SK-N-SH (cell line): ENCODE measurements at regions not wholly inside any gene's neighbourhood (a gene's known extent, or its start where the extent isn't known, plus 50 kb on each side); places are given as distances from the start of the nearest gene placed in this dataset.

ENCODE experiments used
- CTCF ChIA-PET: fragments of 300-600, 350-600 bp; formaldehyde crosslinking; extraction: SDS; loops from one replicate; lab custom pipeline; 2021; lab: Yijun Ruan, JAX
- POLR2A ChIA-PET: fragments of 350-600 bp; sonication (Branson Sonifier 250); formaldehyde crosslinking; extraction: SDS; loops from one replicate; lab custom pipeline; 2020; ENCODE audit warnings: antibody characterized with exemption, inconsistent platforms; lab: Yijun Ruan, JAX
- DNase-seq: peaks from one replicate; pipeline ENCODE4 v3.0.0; 2012
- H2AFZ ChIP-seq: fragments of 200-600 bp; sonication (generic); 2 replicates; pipeline ENCODE4 v1.8.1; 2016; ENCODE audit warnings: antibody characterized with exemption, mild to moderate bottlenecking, low read depth
- H3F3A ChIP-seq: fragments of 200-600 bp; sonication (generic); replicated peaks from 2 replicates; pipeline ENCODE3; 2016; ENCODE audit warnings: antibody characterized with exemption, mild to moderate bottlenecking; ENCODE audit not compliant: insufficient read depth
- H3K27ac ChIP-seq, 2 experiments: fragments of 200-500 bp in 1 of 2; fragments of 200-600 bp in 1 of 2; sonication (Bioruptor generic) in 1 of 2; sonication (generic), shearing (Covaris generic) in 1 of 2; 2 replicates each; pipeline versions ENCODE4 v1.5.1 to v1.6.1; 2014 to 2016; ENCODE audit warnings: low read depth in 2 of 2, inconsistent platforms in 1 of 2, low read length in 1 of 2, mild to moderate bottlenecking in 1 of 2, mixed read lengths in 1 of 2
- H3K27me3 ChIP-seq: fragments of 200-600 bp; sonication (generic), shearing (Covaris generic); 2 replicates; pipeline ENCODE4 v1.6.1; 2016; ENCODE audit warnings: mixed run types; ENCODE audit not compliant: insufficient read depth
- H3K36me3 ChIP-seq, 2 experiments: fragments of 200-500 bp in 1 of 2; fragments of 200-600 bp in 1 of 2; sonication (Bioruptor generic) in 1 of 2; sonication (generic) in 1 of 2; replicated peaks in 1 of 2; 2 replicates each; pipeline versions ENCODE3 to v1.5.1; 2014 to 2016; ENCODE audit warnings: low read length in 1 of 2, mild to moderate bottlenecking in 1 of 2; ENCODE audit not compliant: insufficient read depth in 2 of 2, control insufficient read depth in 1 of 2
- H3K4me1 ChIP-seq, 2 experiments: fragments of 200-500 bp in 1 of 2; fragments of 200-600 bp in 1 of 2; sonication (Bioruptor generic) in 1 of 2; sonication (generic), shearing (Covaris generic) in 1 of 2; 2 replicates each; pipeline versions ENCODE4 v1.5.1 to v1.6.1; 2014 to 2016; ENCODE audit warnings: low read depth in 1 of 2, low read length in 1 of 2, mixed run types in 1 of 2; ENCODE audit not compliant: insufficient read depth in 2 of 2, control insufficient read depth in 1 of 2
- H3K4me2 ChIP-seq: fragments of 200-600 bp; sonication (generic), shearing (Covaris generic); 2 replicates; pipeline ENCODE4 v1.6.1; 2017; ENCODE audit warnings: mixed run types
- H3K4me3 ChIP-seq, 2 experiments: fragments of 200-500 bp in 1 of 2; fragments of 200-600 bp in 1 of 2; sonication (Bioruptor generic) in 1 of 2; sonication (generic), shearing (Covaris generic) in 1 of 2; 2 replicates each; pipeline versions ENCODE4 v1.5.1 to v1.8.1; 2014 to 2016; ENCODE audit warnings: low read depth in 2 of 2, inconsistent platforms in 1 of 2, low read length in 1 of 2, mild to moderate bottlenecking in 1 of 2, mixed read lengths in 1 of 2, moderate library complexity in 1 of 2
- H3K79me2 ChIP-seq: fragments of 200-600 bp; sonication (generic); 2 replicates; pipeline ENCODE4 v1.8.1; 2017; ENCODE audit warnings: mild to moderate bottlenecking; ENCODE audit not compliant: insufficient read depth
- H3K9ac ChIP-seq: fragments of 200-600 bp; sonication (generic); 2 replicates; pipeline ENCODE4 v1.6.1; 2017; ENCODE audit warnings: mixed run types
- H3K9me2 ChIP-seq: fragments of 200-600 bp; sonication (generic); 2 replicates; pipeline ENCODE4 v1.6.1; 2017; ENCODE audit warnings: mixed run types
- H3K9me3 ChIP-seq: fragments of 200-600 bp; sonication (generic); 2 replicates; pipeline ENCODE4 v1.6.1; 2017; ENCODE audit warnings: mixed run types, mild to moderate bottlenecking, moderate library complexity
- H4K20me1 ChIP-seq: fragments of 200-600 bp; sonication (generic); 2 replicates; pipeline ENCODE4 v1.6.1; 2017; ENCODE audit warnings: mild to moderate bottlenecking, mixed run types; ENCODE audit not compliant: insufficient read depth
- CHD2 ChIP-seq: fragments of 150-350 bp; IDR thresholded peaks from 2 replicates; pipeline ENCODE4 v1.6.1; 2018; ENCODE audit warnings: low read length; ENCODE audit not compliant: partially characterized antibody
- ELF1 ChIP-seq: IDR thresholded peaks from 2 replicates; pipeline ENCODE4 v1.4.0; 2012
- EZH2phosphoT487 ChIP-seq: fragments of 200-600 bp; sonication (generic); IDR thresholded peaks from 2 replicates; pipeline ENCODE4 v1.6.1; 2017; ENCODE audit warnings: low read depth, mixed run types, mild to moderate bottlenecking, antibody characterized with exemption, moderate library complexity, borderline replicate concordance
- FOSL2 ChIP-seq: IDR thresholded peaks from 2 replicates; pipeline ENCODE4 v1.4.0; 2012; ENCODE audit warnings: low read depth, mild to moderate bottlenecking, moderate library complexity, borderline replicate concordance
- FOXJ3 ChIP-seq: sonication (generic); formaldehyde crosslinking; IDR thresholded peaks from 2 replicates; pipeline ENCODE4 v1.5.1; 2020; ENCODE audit warnings: mild to moderate bottlenecking, missing genetic modification reagents
- GABPA ChIP-seq: IDR thresholded peaks from 2 replicates; pipeline ENCODE4 v1.4.0; 2012; ENCODE audit warnings: low read depth, mild to moderate bottlenecking
- GATA2 ChIP-seq: sonication (generic); formaldehyde crosslinking; IDR thresholded peaks from 2 replicates; pipeline ENCODE4 v1.5.0; 2020; ENCODE audit warnings: mild to moderate bottlenecking, missing genetic modification reagents
- MXI1 ChIP-seq: IDR thresholded peaks from 2 replicates; pipeline ENCODE4 v1.6.1; 2012; ENCODE audit warnings: mild to moderate bottlenecking, low read depth, low read length, improper control_type of control experiment
- RXRA ChIP-seq: IDR thresholded peaks from 2 replicates; pipeline ENCODE4 v1.4.0; 2012; ENCODE audit warnings: low read depth, mild to moderate bottlenecking, borderline replicate concordance
- SMC3 ChIP-seq: IDR thresholded peaks from 2 replicates; pipeline ENCODE4 v1.6.1; 2012; ENCODE audit warnings: low read depth, low read length, improper control_type of control experiment
- TCF12 ChIP-seq: IDR thresholded peaks from 2 replicates; pipeline ENCODE4 v1.4.0; 2012
- TEAD4 ChIP-seq: IDR thresholded peaks from 2 replicates; pipeline ENCODE4 v1.4.0; 2012; ENCODE audit warnings: mild to moderate bottlenecking, borderline replicate concordance; ENCODE audit not compliant: insufficient read depth
- USF1 ChIP-seq: IDR thresholded peaks from 2 replicates; pipeline ENCODE4 v1.4.0; 2012; ENCODE audit warnings: low read depth, borderline replicate concordance
- ZBTB33 ChIP-seq: IDR thresholded peaks from 2 replicates; pipeline ENCODE4 v1.4.0; 2012; ENCODE audit warnings: low read depth, borderline replicate concordance
- WGBS: methylation state at CpG from one replicate; pipeline ENCODE4 v1.1.6; 2017; ENCODE audit warnings: low lambda C conversion rate; 5-methylcytosine and 5-hydroxymethylcytosine counted together
- TF ChIP-seq, protein P1 (sequence below): fragments of 200-600 bp; sonication (generic); IDR thresholded peaks from 2 replicates; pipeline ENCODE4 v1.6.1; 2017; ENCODE audit warnings: antibody characterized with exemption, mild to moderate bottlenecking, moderate library complexity
- TF ChIP-seq, protein P2 (sequence below): fragments of 150-350 bp; IDR thresholded peaks from 2 replicates; pipeline ENCODE4 v1.6.1; 2017; ENCODE audit warnings: antibody characterized with exemption, low read length, low read depth, borderline replicate concordance

DNA sequence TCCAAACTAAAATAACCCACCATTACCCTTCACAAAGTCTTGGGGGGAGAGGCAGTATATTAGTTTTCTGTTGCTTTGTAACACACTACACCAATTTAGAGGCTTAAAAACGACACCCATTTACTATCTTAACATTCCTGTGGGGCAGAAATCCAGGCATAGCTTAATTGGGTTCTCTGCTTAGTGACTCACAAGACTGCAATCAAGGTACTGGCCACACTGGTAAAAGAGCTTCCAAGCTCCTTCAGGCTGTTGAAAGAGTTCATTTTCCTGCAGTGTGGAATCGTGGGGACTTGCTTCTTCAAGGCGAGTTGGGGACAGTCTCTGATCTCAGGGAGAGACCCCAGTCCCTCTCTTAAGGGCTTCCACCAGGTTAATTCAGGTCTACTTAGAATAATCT is 139.1 kb downstream of the XPNPEP1 start (continued):
- TF ChIP-seq ZBTB33 = no peak
- no peak for TF ChIP-seq FOXJ3 (CRISPR knock-in tag)
- TF ChIP-seq RXRA = no peak
- no peak for TF ChIP-seq SMC3
- no peak for TF ChIP-seq CHD2
- no peak for TF ChIP-seq TEAD4
- TF ChIP-seq FOSL2 = no peak
- TF ChIP-seq, protein P1, sequence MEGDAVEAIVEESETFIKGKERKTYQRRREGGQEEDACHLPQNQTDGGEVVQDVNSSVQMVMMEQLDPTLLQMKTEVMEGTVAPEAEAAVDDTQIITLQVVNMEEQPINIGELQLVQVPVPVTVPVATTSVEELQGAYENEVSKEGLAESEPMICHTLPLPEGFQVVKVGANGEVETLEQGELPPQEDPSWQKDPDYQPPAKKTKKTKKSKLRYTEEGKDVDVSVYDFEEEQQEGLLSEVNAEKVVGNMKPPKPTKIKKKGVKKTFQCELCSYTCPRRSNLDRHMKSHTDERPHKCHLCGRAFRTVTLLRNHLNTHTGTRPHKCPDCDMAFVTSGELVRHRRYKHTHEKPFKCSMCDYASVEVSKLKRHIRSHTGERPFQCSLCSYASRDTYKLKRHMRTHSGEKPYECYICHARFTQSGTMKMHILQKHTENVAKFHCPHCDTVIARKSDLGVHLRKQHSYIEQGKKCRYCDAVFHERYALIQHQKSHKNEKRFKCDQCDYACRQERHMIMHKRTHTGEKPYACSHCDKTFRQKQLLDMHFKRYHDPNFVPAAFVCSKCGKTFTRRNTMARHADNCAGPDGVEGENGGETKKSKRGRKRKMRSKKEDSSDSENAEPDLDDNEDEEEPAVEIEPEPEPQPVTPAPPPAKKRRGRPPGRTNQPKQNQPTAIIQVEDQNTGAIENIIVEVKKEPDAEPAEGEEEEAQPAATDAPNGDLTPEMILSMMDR = no peak

DNA sequence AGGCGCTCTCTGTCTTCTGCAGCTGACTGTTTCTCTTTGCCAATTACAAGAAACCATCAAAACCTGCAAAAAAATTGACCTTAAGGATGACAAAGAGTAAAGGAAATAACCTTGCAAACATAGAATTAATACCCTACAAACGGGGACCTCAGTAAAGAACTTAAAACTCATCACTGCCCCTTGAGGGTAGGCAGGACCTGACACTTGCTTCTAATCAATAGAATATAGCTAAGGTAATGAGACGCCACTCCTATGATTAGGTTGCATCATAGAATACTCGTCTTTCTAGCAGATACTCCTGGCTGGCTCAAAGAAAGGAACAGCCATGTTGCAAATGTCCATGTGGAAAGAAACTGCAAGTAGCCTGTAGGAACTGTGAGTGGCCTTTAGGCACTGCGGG is 140.0 kb downstream of the XPNPEP1 start:
- H3K4me3 ChIP-seq = no peak overlapping the region
- ChIA-PET CTCF (interaction anchor here (1.3 to 1.6 kb wide), 2 partner anchors 10 to 69 kb away, joined by 4 to 9 read pairs; no protein-coding TSS in a partner anchor), POLR2A (no interaction called here)
- no peaks in the 10 kb centered on the region for H3K79me2 ChIP-seq
- H3K27me3 ChIP-seq = no peaks in the 10 kb centered on the region
- no peak overlapping the region for H3K9ac ChIP-seq
- H3K9me3 ChIP-seq = no peaks in the 10 kb centered on the region
- H3K4me2 ChIP-seq = no peak overlapping the region
- no peaks in the 10 kb centered on the region for H3F3A ChIP-seq
- H4K20me1 ChIP-seq = no peaks in the 10 kb centered on the region
- no peaks in the 10 kb centered on the region for H3K9me2 ChIP-seq
- no peak overlapping the region for H2AFZ ChIP-seq
- no peaks in the 10 kb centered on the region for H3K36me3 ChIP-seq
- no peak for TF ChIP-seq EZH2phosphoT487
- no peak for TF ChIP-seq GATA2 (CRISPR knock-in tag)
- TF ChIP-seq ELF1 = no peak
- no peak for TF ChIP-seq TCF12
- TF ChIP-seq, protein P2, sequence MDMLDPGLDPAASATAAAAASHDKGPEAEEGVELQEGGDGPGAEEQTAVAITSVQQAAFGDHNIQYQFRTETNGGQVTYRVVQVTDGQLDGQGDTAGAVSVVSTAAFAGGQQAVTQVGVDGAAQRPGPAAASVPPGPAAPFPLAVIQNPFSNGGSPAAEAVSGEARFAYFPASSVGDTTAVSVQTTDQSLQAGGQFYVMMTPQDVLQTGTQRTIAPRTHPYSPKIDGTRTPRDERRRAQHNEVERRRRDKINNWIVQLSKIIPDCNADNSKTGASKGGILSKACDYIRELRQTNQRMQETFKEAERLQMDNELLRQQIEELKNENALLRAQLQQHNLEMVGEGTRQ = no peak
- no peak for TF ChIP-seq USF1
- no peak for TF ChIP-seq GABPA
- TF ChIP-seq, protein P1 = no peak
- TF ChIP-seq MXI1 = no peak
- H3K4me1 ChIP-seq = no peaks in the 10 kb centered on the region
- no peak for DNase-seq
- no peak overlapping the region for H3K27ac ChIP-seq
- 13% methylated on average over 5 of the region's 5 CpGs for WGBS
